A673 (cell line): ENCODE measurements at regions not wholly inside any gene's neighbourhood (a gene's known extent, or its start where the extent isn't known, plus 50 kb on each side); places are given as distances from the start of the nearest gene placed in this dataset.

Experiments
- BruUV-seq: library from RNA; stranded (reverse); fragments of 400-500 nt; replicated peaks from 2 replicates; lab custom pipeline; 2021; lab: Mats Ljungman, UMichigan
- CTCF ChIA-PET: fragments of 300-600 bp; sonication (Branson Sonifier 250); formaldehyde crosslinking; loops from one replicate; lab custom pipeline; 2022; ENCODE audit warnings: antibody characterized with exemption; lab: Charles Lee
- POLR2A ChIA-PET: fragments of 300-600 bp; sonication (Branson Sonifier 250); formaldehyde crosslinking; loops from one replicate; lab custom pipeline; 2022; ENCODE audit warnings: antibody characterized with exemption; ENCODE audit not compliant: low non-redundant PET; lab: Charles Lee
- DNase-seq: peaks from one replicate; pipeline ENCODE4 v3.0.0-alpha.2; 2015; ENCODE audit warnings: low spot score
- H3K27ac ChIP-seq: fragments of 200-600 bp; sonication (generic); 2 replicates; pipeline ENCODE4 v1.5.1; 2016; ENCODE audit warnings: mixed run types, low read depth, mild to moderate bottlenecking, mixed read lengths, antibody characterized with exemption, low read length; ENCODE audit not compliant: poor library complexity, severe bottlenecking
- H3K27me3 ChIP-seq: fragments of 200-600 bp; sonication (generic); replicated peaks from 2 replicates; pipeline ENCODE4 v1.6.1; 2017; ENCODE audit warnings: mixed run types, low read depth, mild to moderate bottlenecking, mixed read lengths, antibody characterized with exemption, low read length; ENCODE audit not compliant: insufficient read depth, poor library complexity
- H3K36me3 ChIP-seq: fragments of 200-600 bp; sonication (generic); 2 replicates; pipeline ENCODE4 v1.6.1; 2016; ENCODE audit warnings: mixed run types, mild to moderate bottlenecking, mixed read lengths, antibody characterized with exemption, low read length; ENCODE audit not compliant: insufficient read depth, poor library complexity, severe bottlenecking
- H3K4me1 ChIP-seq: fragments of 200-600 bp; sonication (generic); 2 replicates; pipeline ENCODE4 v1.6.1; 2017; ENCODE audit warnings: mixed run types, mild to moderate bottlenecking, mixed read lengths, antibody characterized with exemption, low read length; ENCODE audit not compliant: insufficient read depth, poor library complexity, severe bottlenecking
- H3K4me3 ChIP-seq: fragments of 200-600 bp; sonication (generic); 2 replicates; pipeline ENCODE4 v1.5.1; 2016; ENCODE audit warnings: low read depth, mixed run types, mild to moderate bottlenecking, mixed read lengths, low read length; ENCODE audit not compliant: poor library complexity, severe bottlenecking
- H3K9me3 ChIP-seq: fragments of 200-600 bp; sonication (generic); 2 replicates; pipeline ENCODE4 v1.6.1; 2016; ENCODE audit warnings: mixed run types, low read depth, mild to moderate bottlenecking, mixed read lengths, antibody characterized with exemption, low read length; ENCODE audit not compliant: poor library complexity, severe bottlenecking
- EZH2 ChIP-seq: fragments of 200-600 bp; sonication (generic); IDR thresholded peaks from 2 replicates; pipeline ENCODE4 v1.6.1; 2017; ENCODE audit warnings: borderline replicate concordance, low read depth, mild to moderate bottlenecking, mixed read lengths, antibody characterized with exemption, low read length; ENCODE audit not compliant: poor library complexity, severe bottlenecking
- intact Hi-C: fragments of 100-400 bp; cut with micrococcal nuclease; formaldehyde crosslinking; loops from one replicate; pipeline ENCODE4 v1.10.0; 2022; ENCODE audit not compliant: unreplicated experiment
- TF ChIP-seq, protein P1 (sequence below): fragments of 300-800, 200-600 bp; sonication (generic); conservative IDR thresholded peaks from 2 replicates; pipeline ENCODE4 v1.5.1; 2017; ENCODE audit warnings: low read depth, mild to moderate bottlenecking, antibody characterized with exemption, low read length, moderate library complexity, mixed read lengths

DNA sequence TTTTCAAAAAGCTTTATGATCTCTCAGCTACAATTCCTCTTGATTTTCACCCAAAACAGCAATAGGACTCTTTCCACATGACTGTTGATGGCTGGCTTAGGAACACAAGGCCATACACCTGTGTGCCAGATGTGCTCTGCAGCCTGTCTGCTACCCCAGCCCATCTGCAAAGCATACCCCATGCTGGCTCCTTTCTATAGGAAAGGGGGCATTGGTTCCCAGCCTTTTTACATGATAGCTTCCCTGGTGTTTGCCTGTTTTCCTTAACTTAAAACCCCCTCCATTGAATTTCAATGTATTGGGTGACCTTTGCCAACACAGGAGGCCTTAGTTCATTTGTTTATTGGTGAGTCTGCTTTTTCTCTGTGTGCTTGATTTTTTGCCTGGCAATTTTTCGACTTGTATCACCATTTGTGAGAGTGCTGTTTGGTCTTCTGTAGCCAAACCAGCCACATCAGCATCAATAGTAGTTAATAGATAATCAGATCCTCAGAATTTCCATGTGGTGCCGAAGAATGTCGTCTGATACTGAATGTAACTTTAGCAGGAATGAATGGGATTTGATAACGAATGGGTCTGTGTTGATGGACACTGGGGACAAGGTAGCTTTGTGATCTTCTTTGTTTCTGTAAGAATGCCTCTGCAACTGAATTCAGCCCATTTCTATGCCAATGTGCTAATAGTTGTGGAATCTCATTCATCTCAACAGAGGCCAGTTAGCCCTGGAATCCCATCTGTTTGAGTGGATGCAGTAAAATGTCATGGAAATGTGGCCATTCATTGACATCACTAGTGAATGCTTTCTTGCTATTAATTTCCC, 272.2 kb upstream of the RARB start:
- intact Hi-C loops: no loop called here
- Histone ChIP-seq H3K27ac (no peak overlapping the region), H3K9me3 (no peaks in the 10 kb centered on the region), H3K27me3 (peaks cover 4% of the 10 kb centered on the region), H3K4me1 (no peaks in the 10 kb centered on the region), H3K36me3 (no peaks in the 10 kb centered on the region), H3K4me3 (no peak overlapping the region)
- ChIA-PET POLR2A (no interaction called here), CTCF (no interaction called here)
- TF ChIP-seq, protein P1, sequence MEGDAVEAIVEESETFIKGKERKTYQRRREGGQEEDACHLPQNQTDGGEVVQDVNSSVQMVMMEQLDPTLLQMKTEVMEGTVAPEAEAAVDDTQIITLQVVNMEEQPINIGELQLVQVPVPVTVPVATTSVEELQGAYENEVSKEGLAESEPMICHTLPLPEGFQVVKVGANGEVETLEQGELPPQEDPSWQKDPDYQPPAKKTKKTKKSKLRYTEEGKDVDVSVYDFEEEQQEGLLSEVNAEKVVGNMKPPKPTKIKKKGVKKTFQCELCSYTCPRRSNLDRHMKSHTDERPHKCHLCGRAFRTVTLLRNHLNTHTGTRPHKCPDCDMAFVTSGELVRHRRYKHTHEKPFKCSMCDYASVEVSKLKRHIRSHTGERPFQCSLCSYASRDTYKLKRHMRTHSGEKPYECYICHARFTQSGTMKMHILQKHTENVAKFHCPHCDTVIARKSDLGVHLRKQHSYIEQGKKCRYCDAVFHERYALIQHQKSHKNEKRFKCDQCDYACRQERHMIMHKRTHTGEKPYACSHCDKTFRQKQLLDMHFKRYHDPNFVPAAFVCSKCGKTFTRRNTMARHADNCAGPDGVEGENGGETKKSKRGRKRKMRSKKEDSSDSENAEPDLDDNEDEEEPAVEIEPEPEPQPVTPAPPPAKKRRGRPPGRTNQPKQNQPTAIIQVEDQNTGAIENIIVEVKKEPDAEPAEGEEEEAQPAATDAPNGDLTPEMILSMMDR: no peak
- TF ChIP-seq EZH2: no peak
- no peak for DNase-seq
- BruUV-seq: no TSS peak

DNA sequence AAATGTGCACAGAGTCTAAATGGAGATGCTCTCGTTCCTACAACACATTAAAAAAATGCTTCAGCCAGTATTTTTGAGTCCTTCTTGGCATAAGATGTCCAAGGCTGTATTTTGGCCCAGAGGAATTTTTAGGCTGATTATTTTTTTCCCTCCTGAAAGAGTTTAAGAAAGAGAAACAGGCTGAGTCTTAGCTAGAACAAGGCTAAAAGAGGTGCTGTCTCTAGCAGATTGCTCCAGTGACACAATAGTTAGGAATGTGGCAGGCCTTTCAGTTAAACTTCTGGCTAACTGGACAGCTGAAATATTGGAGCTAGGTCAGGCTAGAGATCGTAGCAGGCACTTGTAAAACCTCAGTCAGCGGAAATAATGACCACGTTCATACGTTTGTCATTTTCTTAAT, 271.4 kb upstream of the RARB start:
- ChIA-PET POLR2A (no interaction called here), CTCF (no interaction called here)
- no peaks in the 10 kb centered on the region for H3K36me3 ChIP-seq
- H3K4me1 ChIP-seq: no peaks in the 10 kb centered on the region
- no peaks in the 10 kb centered on the region for H3K27me3 ChIP-seq
- intact Hi-C loops: no loop called here
- DNase-seq: no peak
- no TSS peak for BruUV-seq
- TF ChIP-seq, protein P1: no peak
- TF ChIP-seq EZH2: no peak
- H3K9me3 ChIP-seq: no peaks in the 10 kb centered on the region
- H3K27ac ChIP-seq: no peak overlapping the region
- no peak overlapping the region for H3K4me3 ChIP-seq

DNA sequence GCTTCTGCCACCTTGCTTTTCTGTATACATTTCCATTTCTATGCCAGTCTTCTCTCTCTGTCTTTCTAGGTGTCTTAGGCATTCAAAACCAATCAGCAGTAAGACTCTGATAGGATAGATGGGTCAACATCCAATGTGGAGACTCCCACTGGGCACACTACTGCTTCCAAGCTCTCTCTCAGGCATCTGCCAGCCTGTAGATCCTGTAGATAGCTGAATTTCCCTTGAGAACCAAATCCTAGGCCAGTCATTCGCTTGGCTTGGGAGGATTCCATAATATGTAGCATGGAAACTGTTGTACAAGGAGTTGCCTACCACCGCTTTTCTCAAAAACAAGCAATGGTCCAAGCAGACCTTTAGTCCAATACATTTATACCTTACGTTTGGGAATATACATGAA, 262.8 kb upstream of the RARB start:
- CTCF ChIA-PET: no interaction called here
- intact Hi-C loops: loop anchor here (10.0 kb wide), 1 partner anchor 429 kb away; no protein-coding TSS in a partner anchor
- BruUV-seq: no TSS peak

More for the DNA sequence above, 262.8 kb upstream of the RARB start:
- H3K4me1 ChIP-seq: no peaks in the 10 kb centered on the region
- H3K4me3 ChIP-seq: no peak overlapping the region
- no peaks in the 10 kb centered on the region for H3K27me3 ChIP-seq
- no peaks in the 10 kb centered on the region for H3K36me3 ChIP-seq
- no peak overlapping the region for H3K27ac ChIP-seq
- peaks cover 8% of the 10 kb centered on the region for H3K9me3 ChIP-seq
- no peak for DNase-seq
- TF ChIP-seq EZH2: no peak
- TF ChIP-seq, protein P1: no peak
- POLR2A ChIA-PET: no interaction called here
